ENCODE measurements at regions not wholly inside any gene's neighbourhood (a gene's known extent, or its start where the extent isn't known, plus 50 kb on each side); places are given as distances from the start of the nearest gene placed in this dataset.

- Histone ChIP-seq H2AFZ (no peak overlapping the region), H3K4me3 (no peak overlapping the region), H3K4me2 (no peak overlapping the region), H3K9me2 (ENCODE audit: insufficient read depth) (no peaks in the 10 kb centered on the region; the same call in 1 of the 2 replicates), H4K20me1 (replicated peaks; ENCODE audit: insufficient read depth) (no peaks in the 10 kb centered on the region), H3K36me3 (ENCODE audit: insufficient read depth) (peaks cover 4% of the 10 kb centered on the region), H3K27ac (ENCODE audit: low read depth) (no peak overlapping the region), H3F3A (replicated peaks; ENCODE audit: low read depth) (no peaks in the 10 kb centered on the region), H3K79me2 (replicated peaks; ENCODE audit: insufficient read depth) (no peaks in the 10 kb centered on the region), H3K4me1 (ENCODE audit: insufficient read depth) (no peaks in the 10 kb centered on the region), H3K27me3 (ENCODE audit: insufficient read depth) (no peaks in the 10 kb centered on the region)
- TF ChIP-seq CREB1 (CRISPR knock-in tag; IDR thresholded peaks at IDR 0.05; ENCODE audit: low read depth): no peak
- TF ChIP-seq ZNF331 (CRISPR knock-in tag; IDR thresholded peaks at IDR 0.05; ENCODE audit: low read depth): no peak
- Mint-ChIP-seq H3K9me3 (peaks cover 40% of the 10 kb centered on the region), H3K27ac (no peak overlapping the region), H3K4me1 (no peaks in the 10 kb centered on the region), H3K4me3 (no peak overlapping the region), H3K27me3 (ENCODE audit: insufficient read depth, low read depth, poor library complexity) (no peaks in the 10 kb centered on the region), H3K36me3 (ENCODE audit: low read depth) (peaks cover 33% of the 10 kb centered on the region; the same call in 2 of the 3 replicates)
- no peak for ATAC-seq
- no peak for DNase-seq (ENCODE audit: low spot score)
These were observed 473.7 kb upstream of the FLRT2 start for GRCh38 chr14:85056267-85056666.

GRCh38 chr14:85057221-85057620, 472.7 kb upstream of the FLRT2 start:
- no peaks in the 10 kb centered on the region; the same call in 1 of the 2 replicates for H3K9me2 ChIP-seq (ENCODE audit: insufficient read depth)
- Mint-ChIP-seq H3K27ac (no peak overlapping the region), H3K4me1 (no peaks in the 10 kb centered on the region), H3K9me3 (peaks cover 36% of the 10 kb centered on the region), H3K4me3 (no peak overlapping the region), H3K36me3 (ENCODE audit: low read depth) (peaks cover 33% of the 10 kb centered on the region; the same call in 2 of the 3 replicates), H3K27me3 (ENCODE audit: insufficient read depth, low read depth, poor library complexity) (no peaks in the 10 kb centered on the region)
- ATAC-seq (no peak), DNase-seq (ENCODE audit: low spot score) (no peak)
- H3K27me3 ChIP-seq (ENCODE audit: insufficient read depth): no peaks in the 10 kb centered on the region
- H3K4me2 ChIP-seq: no peak overlapping the region
- H3K27ac ChIP-seq (ENCODE audit: low read depth): no peak overlapping the region
- no peaks in the 10 kb centered on the region for H4K20me1 ChIP-seq (replicated peaks; ENCODE audit: insufficient read depth)
- H3K4me1 ChIP-seq (ENCODE audit: insufficient read depth): no peaks in the 10 kb centered on the region
- no peak overlapping the region for H3K4me3 ChIP-seq
- no peaks in the 10 kb centered on the region for H3F3A ChIP-seq (replicated peaks; ENCODE audit: low read depth)
- H3K36me3 ChIP-seq (ENCODE audit: insufficient read depth): peaks cover 4% of the 10 kb centered on the region
- H2AFZ ChIP-seq: no peak overlapping the region
- H3K79me2 ChIP-seq (replicated peaks; ENCODE audit: insufficient read depth): no peaks in the 10 kb centered on the region
- no peak for TF ChIP-seq ZNF331 (CRISPR knock-in tag; IDR thresholded peaks at IDR 0.05; ENCODE audit: low read depth)
- TF ChIP-seq ZNF114 (CRISPR knock-in tag; IDR thresholded peaks at IDR 0.05): no peak
- TF ChIP-seq EZH2phosphoT487 (IDR thresholded peaks at IDR 0.05; ENCODE audit: unreplicated experiment): no peak
- TF ChIP-seq CREB1 (CRISPR knock-in tag; IDR thresholded peaks at IDR 0.05; ENCODE audit: low read depth): no peak
- TF ChIP-seq REST (IDR thresholded peaks at IDR 0.05; ENCODE audit: unreplicated experiment): no peak
- TF ChIP-seq ZNF462 (CRISPR knock-in tag; IDR thresholded peaks at IDR 0.05): no peak
- no peak for TF ChIP-seq ETS1 (IDR thresholded peaks at IDR 0.05)
- no peak for TF ChIP-seq EZH2 (IDR thresholded peaks at IDR 0.05; ENCODE audit: low read depth, unreplicated experiment)
- TF ChIP-seq STAT1 (IDR thresholded peaks at IDR 0.05; ENCODE audit: unreplicated experiment): no peak
- TF ChIP-seq JUNB (IDR thresholded peaks at IDR 0.05; ENCODE audit: unreplicated experiment): no peak
- TF ChIP-seq NANOG (IDR thresholded peaks at IDR 0.05; ENCODE audit: borderline replicate concordance): no peak

Measured in GM23338 (cell line).